Esophagus squamous epithelium (tissue), 4 donors: ENCODE measurements at regions not wholly inside any gene's neighbourhood (a gene's known extent, or its start where the extent isn't known, plus 50 kb on each side); places are given as distances from the start of the nearest gene placed in this dataset.

ENCODE experiments used
- CTCF ChIP-seq, 6 experiments: fragments of 450-650 bp in 4 of 6; fragments of 200-600 bp in 2 of 6; sonication (generic) in 2 of 6; IDR thresholded peaks; one replicate each; pipeline ENCODE4 v1.5.1; 2016 to 2019; ENCODE audit warnings: antibody characterized with exemption in 6 of 6, mild to moderate bottlenecking in 4 of 6, moderate library complexity in 4 of 6
- POLR2A ChIP-seq, 4 donors: fragments of 450-650 bp; IDR thresholded peaks; one replicate each; pipeline ENCODE4 v1.6.1; 2017; ENCODE audit warnings: antibody characterized with exemption in 4 of 4, mild to moderate bottlenecking in 4 of 4, moderate library complexity in 3 of 4

GRCh38 chr5:173780235-173781234 lies 107.6 kb upstream of the CPEB4 start:
- no peak for TF ChIP-seq CTCF (IDR thresholded peaks at IDR 0.05)
- no peak for TF ChIP-seq POLR2A (IDR thresholded peaks at IDR 0.05)
